HepG2 (cell line): ENCODE measurements at regions not wholly inside any gene's neighbourhood (a gene's known extent, or its start where the extent isn't known, plus 50 kb on each side); places are given as distances from the start of the nearest gene placed in this dataset.
A peak's percentile ranks its signal among the peaks of the same experiment; 100 is the strongest.

Experiments
- ERF ChIP-seq: IDR thresholded peaks from 2 replicates; pipeline ENCODE4 v1.6.1; 2018; ENCODE audit warnings: missing biosample characterization, missing genetic modification reagents
- FOXO4 ChIP-seq: sonication (generic); formaldehyde crosslinking; conservative IDR thresholded peaks from 2 replicates; pipeline ENCODE4 v1.8.1; 2023; ENCODE audit warnings: missing genetic modification reagents
- GLMP ChIP-seq: sonication (generic); formaldehyde crosslinking; IDR thresholded peaks from 2 replicates; pipeline ENCODE4 v1.9.0; 2021; ENCODE audit warnings: missing genetic modification reagents, mild to moderate bottlenecking, borderline replicate concordance
- HOXA5 ChIP-seq: sonication (generic); formaldehyde crosslinking; IDR thresholded peaks from 2 replicates; pipeline ENCODE4 v1.4.0; 2020; ENCODE audit warnings: missing genetic modification reagents
- NFYB ChIP-seq: sonication (generic); formaldehyde crosslinking; IDR thresholded peaks from 2 replicates; pipeline ENCODE4 v1.4.0; 2020; ENCODE audit warnings: missing genetic modification reagents
- SOX5 ChIP-seq: IDR thresholded peaks from 2 replicates; pipeline ENCODE4 v1.6.1; 2016; ENCODE audit warnings: borderline replicate concordance
- SRF ChIP-seq: IDR thresholded peaks from 2 replicates; pipeline ENCODE4 v1.6.1; 2011; ENCODE audit warnings: mild to moderate bottlenecking, low read depth, low read length, moderate library complexity
- ZBTB3 ChIP-seq: sonication (generic); formaldehyde crosslinking; IDR thresholded peaks from 2 replicates; pipeline ENCODE4 v1.4.0; 2020; ENCODE audit warnings: low read depth, mild to moderate bottlenecking, moderate library complexity, missing genetic modification reagents, borderline replicate concordance
- ZBTB4 ChIP-seq: sonication (generic); formaldehyde crosslinking; IDR thresholded peaks from 2 replicates; pipeline ENCODE4 v1.4.0; 2020; ENCODE audit warnings: missing genetic modification reagents, mild to moderate bottlenecking, borderline replicate concordance
- ZBTB7B ChIP-seq: sonication (generic); formaldehyde crosslinking; IDR thresholded peaks from 2 replicates; pipeline ENCODE4 v1.4.0; 2020; ENCODE audit warnings: missing genetic modification reagents
- ZC3H13 ChIP-seq: sonication (generic); formaldehyde crosslinking; IDR thresholded peaks from 2 replicates; pipeline ENCODE4 v1.8.1; 2023; ENCODE audit warnings: mild to moderate bottlenecking, missing genetic modification reagents, moderate library complexity
- ZFP36L2 ChIP-seq: sonication (generic); formaldehyde crosslinking; IDR thresholded peaks from 2 replicates; pipeline ENCODE4 v1.4.0; 2020; ENCODE audit warnings: missing genetic modification reagents
- ZFP41 ChIP-seq: sonication (generic); formaldehyde crosslinking; IDR thresholded peaks from 2 replicates; pipeline ENCODE4 v1.4.0; 2020; ENCODE audit warnings: mild to moderate bottlenecking, missing genetic modification reagents, borderline replicate concordance
- ZNF331 ChIP-seq: sonication (generic); formaldehyde crosslinking; IDR thresholded peaks from 2 replicates; pipeline ENCODE4 v1.4.0; 2020; ENCODE audit warnings: missing genetic modification reagents
- ZNF337 ChIP-seq: sonication (generic); formaldehyde crosslinking; IDR thresholded peaks from 2 replicates; pipeline ENCODE4 v1.5.1; 2020; ENCODE audit warnings: missing genetic modification reagents, low read depth, mild to moderate bottlenecking, borderline replicate concordance
- ZNF558 ChIP-seq: sonication (generic); formaldehyde crosslinking; IDR thresholded peaks from 2 replicates; pipeline ENCODE4 v1.9.0; 2022; ENCODE audit warnings: mild to moderate bottlenecking, missing genetic modification reagents, borderline replicate concordance
- ZNF644 ChIP-seq: IDR thresholded peaks from 2 replicates; pipeline ENCODE4 v1.6.1; 2016; ENCODE audit warnings: low read depth
- ZNF800 ChIP-seq: sonication (generic); formaldehyde crosslinking; IDR thresholded peaks from 2 replicates; pipeline ENCODE4 v1.4.0; 2020; ENCODE audit warnings: missing genetic modification reagents
- ZNF878 ChIP-seq: sonication (generic); formaldehyde crosslinking; IDR thresholded peaks from 2 replicates; pipeline ENCODE4 v1.8.1; 2023; ENCODE audit warnings: mild to moderate bottlenecking, missing genetic modification reagents, moderate library complexity
- ZSCAN31 ChIP-seq: sonication (generic); formaldehyde crosslinking; IDR thresholded peaks from 2 replicates; pipeline ENCODE4 v1.5.0; 2020; ENCODE audit warnings: low read depth, mild to moderate bottlenecking, missing genetic modification reagents
- TF ChIP-seq, protein P1 (sequence below): sonication (generic); formaldehyde crosslinking; IDR thresholded peaks from 2 replicates; pipeline ENCODE4 v1.4.0; 2020; ENCODE audit warnings: missing genetic modification reagents

GRCh38 chr10:58967551-58968388 lies 208.7 kb upstream of the PHYHIPL start (continued):
- TF ChIP-seq ZNF337 (CRISPR knock-in tag) (no peak), ZFP36L2 (CRISPR knock-in tag) (no peak), GLMP (CRISPR knock-in tag) (no peak), ZBTB4 (CRISPR knock-in tag) (peak; percentile 80), ZBTB7B (peak; percentile 78; the same call in 1 of the 2 replicates), ZNF331 (peak; percentile 81), ZNF878 (CRISPR knock-in tag) (peak; percentile 72; the same call in 1 of the 2 replicates), SRF (no peak), ZC3H13 (no peak; the same call in 1 of the 2 replicates), ZNF800 (peak; percentile 52; the same call in 1 of the 2 replicates), ZSCAN31 (CRISPR knock-in tag) (no peak; the same call in 1 of the 2 replicates), ERF (CRISPR knock-in tag) (peak; percentile 36; the same call in 1 of the 2 replicates), FOXO4 (CRISPR knock-in tag) (no peak), ZFP41 (CRISPR knock-in tag) (no peak), SOX5 (peak; percentile 58; the same call in 1 of the 2 replicates), ZBTB3 (CRISPR knock-in tag) (no peak), ZNF644 (CRISPR knock-in tag) (peak; percentile 74), HOXA5 (CRISPR knock-in tag) (no peak), NFYB (CRISPR knock-in tag) (no peak), ZNF558 (CRISPR knock-in tag) (no peak)
- TF ChIP-seq, protein P1, sequence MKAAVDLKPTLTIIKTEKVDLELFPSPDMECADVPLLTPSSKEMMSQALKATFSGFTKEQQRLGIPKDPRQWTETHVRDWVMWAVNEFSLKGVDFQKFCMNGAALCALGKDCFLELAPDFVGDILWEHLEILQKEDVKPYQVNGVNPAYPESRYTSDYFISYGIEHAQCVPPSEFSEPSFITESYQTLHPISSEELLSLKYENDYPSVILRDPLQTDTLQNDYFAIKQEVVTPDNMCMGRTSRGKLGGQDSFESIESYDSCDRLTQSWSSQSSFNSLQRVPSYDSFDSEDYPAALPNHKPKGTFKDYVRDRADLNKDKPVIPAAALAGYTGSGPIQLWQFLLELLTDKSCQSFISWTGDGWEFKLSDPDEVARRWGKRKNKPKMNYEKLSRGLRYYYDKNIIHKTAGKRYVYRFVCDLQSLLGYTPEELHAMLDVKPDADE (CRISPR knock-in tag): no peak
